Kidney epithelial cell (primary cell): ENCODE measurements at regions not wholly inside any gene's neighbourhood (a gene's known extent, or its start where the extent isn't known, plus 50 kb on each side); places are given as distances from the start of the nearest gene placed in this dataset.

Experiments
- DNase-seq: peaks from one replicate; pipeline ENCODE4 v3.0.0-alpha.2; 2010; ENCODE audit warnings: low read depth
- H3K27me3 ChIP-seq: 2 replicates; pipeline ENCODE4 v1.6.0; 2011; ENCODE audit warnings: low read length; ENCODE audit not compliant: control insufficient read depth, insufficient read depth
- H3K36me3 ChIP-seq: 2 replicates; pipeline ENCODE4 v1.5.1; 2011; ENCODE audit warnings: low read length; ENCODE audit not compliant: control insufficient read depth, insufficient read depth
- H3K4me3 ChIP-seq: 2 replicates; pipeline ENCODE4 v1.5.1; 2011; ENCODE audit warnings: low read depth, mild to moderate bottlenecking, control low read depth, low read length
- TF ChIP-seq, protein P1 (sequence below): IDR thresholded peaks from 2 replicates; pipeline ENCODE4 v1.5.1; 2011; ENCODE audit warnings: mild to moderate bottlenecking, moderate library complexity, low read length, control low read depth, inconsistent platforms; ENCODE audit not compliant: insufficient read depth, poor library complexity, severe bottlenecking

DNA sequence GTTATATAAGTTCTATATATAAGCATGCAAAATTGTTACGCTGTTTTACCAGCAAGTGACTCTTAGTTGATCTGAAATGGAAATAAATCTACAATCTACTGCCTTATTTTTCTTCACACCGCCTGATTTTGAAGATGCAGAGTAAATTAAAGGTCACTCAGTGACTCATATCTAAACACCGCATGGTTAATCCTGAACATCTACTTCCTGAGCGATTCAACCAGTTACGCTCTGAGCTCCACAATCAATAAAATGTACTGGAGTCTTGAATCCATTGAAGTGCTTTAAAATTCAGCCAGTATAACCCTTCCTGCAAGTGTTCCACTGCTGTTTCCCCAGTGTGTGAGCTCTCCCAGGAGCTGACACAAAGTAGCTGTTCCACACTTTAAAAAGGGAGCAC lies 192.8 kb downstream of the SLC7A11 start:
- no peaks in the 10 kb centered on the region for H3K36me3 ChIP-seq
- no peaks in the 10 kb centered on the region for H3K27me3 ChIP-seq
- TF ChIP-seq, protein P1, sequence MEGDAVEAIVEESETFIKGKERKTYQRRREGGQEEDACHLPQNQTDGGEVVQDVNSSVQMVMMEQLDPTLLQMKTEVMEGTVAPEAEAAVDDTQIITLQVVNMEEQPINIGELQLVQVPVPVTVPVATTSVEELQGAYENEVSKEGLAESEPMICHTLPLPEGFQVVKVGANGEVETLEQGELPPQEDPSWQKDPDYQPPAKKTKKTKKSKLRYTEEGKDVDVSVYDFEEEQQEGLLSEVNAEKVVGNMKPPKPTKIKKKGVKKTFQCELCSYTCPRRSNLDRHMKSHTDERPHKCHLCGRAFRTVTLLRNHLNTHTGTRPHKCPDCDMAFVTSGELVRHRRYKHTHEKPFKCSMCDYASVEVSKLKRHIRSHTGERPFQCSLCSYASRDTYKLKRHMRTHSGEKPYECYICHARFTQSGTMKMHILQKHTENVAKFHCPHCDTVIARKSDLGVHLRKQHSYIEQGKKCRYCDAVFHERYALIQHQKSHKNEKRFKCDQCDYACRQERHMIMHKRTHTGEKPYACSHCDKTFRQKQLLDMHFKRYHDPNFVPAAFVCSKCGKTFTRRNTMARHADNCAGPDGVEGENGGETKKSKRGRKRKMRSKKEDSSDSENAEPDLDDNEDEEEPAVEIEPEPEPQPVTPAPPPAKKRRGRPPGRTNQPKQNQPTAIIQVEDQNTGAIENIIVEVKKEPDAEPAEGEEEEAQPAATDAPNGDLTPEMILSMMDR = no peak
- no peak overlapping the region for H3K4me3 ChIP-seq
- DNase-seq = no peak

DNA sequence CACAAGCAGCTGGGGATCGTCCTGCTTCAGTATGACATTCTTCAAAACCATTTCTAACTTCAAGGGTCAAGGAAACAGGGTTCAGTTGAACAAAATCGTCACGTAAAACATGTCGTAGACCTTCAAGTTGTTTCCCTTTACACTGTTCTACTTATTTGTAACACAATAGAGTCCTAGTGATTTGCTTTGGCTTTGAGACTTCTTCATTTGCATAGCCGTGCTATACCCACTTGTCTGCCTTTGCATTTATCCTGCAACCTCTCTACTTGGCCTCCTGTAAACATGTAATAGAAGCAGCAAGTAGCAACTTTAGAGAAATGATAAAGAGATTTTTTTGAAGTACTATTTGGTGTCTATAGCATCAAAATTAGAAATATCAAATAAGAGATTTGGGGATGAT lies 194.9 kb downstream of the SLC7A11 start:
- H3K36me3 ChIP-seq = no peaks in the 10 kb centered on the region
- TF ChIP-seq, protein P1 = no peak
- DNase-seq = no peak
- H3K27me3 ChIP-seq = no peaks in the 10 kb centered on the region
- H3K4me3 ChIP-seq = no peak overlapping the region

DNA sequence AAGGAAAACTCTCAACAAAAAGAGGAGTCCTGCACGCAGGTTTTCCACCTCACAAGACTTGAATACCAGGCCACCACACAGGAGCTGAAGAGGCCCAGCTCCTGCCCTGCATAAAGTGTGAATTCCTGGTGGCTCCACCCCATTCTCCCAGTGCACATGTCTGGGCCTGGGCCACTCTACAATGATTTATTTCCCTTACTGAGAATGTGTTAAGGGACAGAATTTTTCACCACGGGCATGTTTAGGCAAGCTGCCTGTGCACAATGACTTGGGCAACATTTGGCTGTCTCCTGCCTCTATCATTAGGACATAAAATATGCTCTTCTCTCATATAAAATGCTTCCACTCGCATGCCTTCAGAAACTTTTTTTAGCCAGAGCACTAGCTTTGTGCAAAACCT lies 197.1 kb downstream of the SLC7A11 start:
- H3K36me3 ChIP-seq = no peaks in the 10 kb centered on the region
- DNase-seq = no peak
- no peak overlapping the region for H3K4me3 ChIP-seq
- no peaks in the 10 kb centered on the region for H3K27me3 ChIP-seq
- TF ChIP-seq, protein P1 = no peak

DNA sequence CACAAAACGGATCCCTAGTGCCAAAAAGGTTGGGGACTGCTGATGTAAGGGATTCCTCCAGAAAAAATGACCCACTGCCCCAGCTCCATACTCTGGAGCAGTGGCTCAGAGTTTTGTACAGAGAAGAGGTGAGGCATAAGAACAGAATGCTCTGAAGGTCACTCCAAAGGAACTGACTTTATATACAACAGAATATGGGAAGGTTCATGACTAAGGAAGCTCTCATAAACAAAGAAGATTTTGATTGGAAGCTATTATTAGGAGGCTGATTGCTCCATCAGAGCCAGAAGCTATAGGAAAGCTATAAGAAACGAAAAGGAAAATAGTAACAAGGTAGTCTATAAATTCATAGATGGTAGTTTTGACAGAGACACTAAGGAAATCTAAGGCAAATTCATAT lies 203.1 kb downstream of the SLC7A11 start:
- TF ChIP-seq, protein P1 = no peak
- Histone ChIP-seq H3K36me3 (no peaks in the 10 kb centered on the region), H3K4me3 (no peak overlapping the region), H3K27me3 (no peaks in the 10 kb centered on the region)
- no peak for DNase-seq

DNA sequence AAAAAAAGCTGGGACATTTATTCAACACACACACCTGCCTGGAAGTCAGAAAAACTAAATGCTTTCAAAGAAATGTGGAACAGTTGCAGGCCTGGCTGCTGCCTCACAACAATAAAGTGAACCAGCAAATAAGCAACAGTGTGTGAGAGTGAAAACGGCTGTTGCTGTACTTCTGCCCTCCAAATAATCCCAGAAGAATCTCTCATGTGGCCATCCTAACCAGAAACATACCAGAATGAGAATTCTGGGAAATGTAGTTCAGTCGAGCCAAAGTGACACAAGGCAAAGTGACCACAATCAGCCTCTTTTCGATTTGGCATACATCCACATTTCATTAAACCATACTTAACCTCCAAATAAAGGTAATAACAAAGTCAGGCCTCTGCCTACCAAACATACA lies 204.5 kb downstream of the SLC7A11 start:
- no peaks in the 10 kb centered on the region for H3K27me3 ChIP-seq
- no peak for DNase-seq
- TF ChIP-seq, protein P1 = no peak
- no peak overlapping the region for H3K4me3 ChIP-seq
- H3K36me3 ChIP-seq = no peaks in the 10 kb centered on the region

DNA sequence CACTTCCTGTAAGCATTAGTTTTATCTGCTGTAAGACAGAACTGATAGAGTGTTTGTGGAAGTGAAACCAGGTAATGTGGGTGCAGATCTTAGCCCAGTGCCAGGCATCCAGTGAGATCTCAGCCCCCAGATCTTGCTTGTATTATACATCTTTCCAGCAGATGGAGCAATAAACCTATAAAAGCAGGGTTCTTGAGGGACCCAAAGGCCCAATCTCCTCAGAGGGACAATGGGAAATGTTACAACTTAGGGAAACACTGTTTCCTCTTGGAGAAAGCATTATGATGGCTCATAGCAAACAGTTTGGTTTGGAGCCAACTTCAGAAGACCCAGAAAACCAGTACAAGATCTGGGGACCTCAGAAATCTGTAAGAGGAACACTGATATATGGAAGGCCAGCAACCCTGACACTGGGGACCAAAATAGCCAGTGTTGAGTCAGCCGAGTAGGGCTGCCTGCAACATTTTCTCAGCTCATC lies 206.3 kb downstream of the SLC7A11 start:
- TF ChIP-seq, protein P1 = peak; percentile 52
- Histone ChIP-seq H3K4me3 (no peak overlapping the region), H3K27me3 (no peaks in the 10 kb centered on the region), H3K36me3 (no peaks in the 10 kb centered on the region)
- DNase-seq = no peak
